Right ventricle myocardium superior (tissue), 1 donor: ENCODE measurements at regions not wholly inside any gene's neighbourhood (a gene's known extent, or its start where the extent isn't known, plus 50 kb on each side); places are given as distances from the start of the nearest gene placed in this dataset.

Experiments
- ATAC-seq: fragments of 200-7000 bp; cut with Tn5 transposase; one replicate; pipeline ENCODE4 v1.9.1; 2020; ENCODE audit warnings: mild to moderate bottlenecking; ENCODE audit not compliant: poor library complexity
- DNase-seq: peaks from one replicate; pipeline ENCODE4 v3.0.0-alpha.2; 2020
- intact Hi-C: fragments of 100-400 bp; cut with DNase I; formaldehyde crosslinking; loops from one replicate; pipeline ENCODE4 v1.11.2; 2022
- donor health status: DM: no; HTN: yes; CAD: no; lungs with severe emphysema.

- DNase-seq (no peak), ATAC-seq (peak; percentile 61)
Observed at GRCh38 chr3:193857996-193858395, 265.0 kb downstream of the OPA1 start.

DNA sequence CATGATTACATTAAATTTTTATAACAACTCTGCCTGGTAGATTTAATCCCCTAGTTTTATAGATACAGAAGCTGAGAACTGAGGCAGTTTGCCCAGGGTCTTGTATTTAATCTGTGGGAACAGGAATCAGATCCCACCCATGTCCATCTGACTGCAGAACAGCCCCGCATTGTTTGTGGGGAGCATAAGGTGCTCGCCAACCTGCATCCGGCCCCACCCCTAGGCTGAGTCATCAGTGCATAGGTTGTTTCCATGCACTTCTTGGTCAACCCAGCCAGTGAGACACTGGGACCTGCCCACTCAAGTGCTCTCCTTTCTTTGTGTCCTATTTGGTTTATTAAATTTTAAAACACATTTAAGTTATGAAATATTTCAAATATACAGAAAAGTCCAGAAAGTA is 266.2 kb downstream of the OPA1 start:
- ATAC-seq (no peak), DNase-seq (no peak)
- intact Hi-C loops = no loop called here

More at GRCh38 chr3:193857996-193858395, 265.0 kb downstream of the OPA1 start:
- intact Hi-C loops = no loop called here

DNA sequence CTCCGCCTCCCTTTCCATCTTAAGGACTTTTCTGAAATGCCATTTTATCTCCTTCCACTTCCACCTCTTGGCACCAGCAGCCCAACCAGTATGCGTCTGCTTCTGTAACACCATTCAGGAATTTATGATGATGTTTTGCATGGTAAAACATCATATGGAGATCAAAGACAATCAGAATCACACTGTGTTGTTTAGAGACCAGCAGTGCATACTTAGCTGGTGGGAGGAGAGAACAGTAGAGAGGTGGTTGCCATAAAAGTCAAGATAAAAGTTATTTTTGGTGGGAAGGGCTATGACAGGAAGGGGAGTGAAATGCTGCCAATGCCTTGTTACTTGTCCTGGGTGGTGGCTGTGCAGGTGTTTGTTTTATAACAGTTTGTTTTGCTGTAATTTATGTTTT is 268.0 kb downstream of the OPA1 start:
- DNase-seq (no peak), ATAC-seq (peak; percentile 69)

GRCh38 chr3:193862843-193863242 is 269.8 kb downstream of the OPA1 start:
- no peak for ATAC-seq
- no peak for DNase-seq
- intact Hi-C loops = no loop called here

More for the DNA sequence above, 268.0 kb downstream of the OPA1 start:
- intact Hi-C loops = no loop called here

DNA sequence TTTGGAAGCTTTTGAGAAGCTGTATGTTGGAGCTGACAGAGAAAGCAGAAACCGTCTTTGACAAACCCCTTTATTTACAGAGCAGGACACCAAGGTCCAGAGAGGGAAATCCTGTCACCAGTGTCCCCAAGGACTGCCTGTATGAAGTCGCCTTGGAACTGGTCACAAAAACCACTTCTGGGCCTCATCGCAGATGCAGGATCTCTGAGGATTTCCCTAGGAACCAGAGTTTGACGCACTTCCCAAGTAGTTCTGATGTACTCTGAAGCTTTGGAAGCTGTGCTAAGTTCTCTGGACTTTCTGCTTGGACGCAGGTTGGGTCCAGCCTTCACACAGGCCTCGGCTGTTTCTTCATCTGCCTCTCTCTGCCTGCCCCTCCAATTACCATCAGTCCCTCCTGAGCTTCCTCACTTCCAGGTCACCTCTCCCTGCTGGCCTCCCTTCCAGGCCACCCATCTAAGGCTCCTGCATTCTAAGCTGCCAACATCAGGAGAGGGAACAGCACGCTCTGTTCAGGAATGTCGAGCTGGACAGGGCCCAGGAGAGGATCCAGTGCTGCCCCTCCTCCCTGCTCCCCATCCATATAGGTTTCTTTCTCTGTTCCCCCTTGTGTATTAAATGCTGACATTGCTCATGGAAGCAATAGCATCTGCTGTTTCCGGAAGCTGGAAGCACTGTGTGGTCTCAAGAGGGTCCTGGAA is 270.8 kb downstream of the OPA1 start:
- DNase-seq (peak; percentile 66), ATAC-seq (peak; percentile 89)
- intact Hi-C loops = no loop called here

DNA sequence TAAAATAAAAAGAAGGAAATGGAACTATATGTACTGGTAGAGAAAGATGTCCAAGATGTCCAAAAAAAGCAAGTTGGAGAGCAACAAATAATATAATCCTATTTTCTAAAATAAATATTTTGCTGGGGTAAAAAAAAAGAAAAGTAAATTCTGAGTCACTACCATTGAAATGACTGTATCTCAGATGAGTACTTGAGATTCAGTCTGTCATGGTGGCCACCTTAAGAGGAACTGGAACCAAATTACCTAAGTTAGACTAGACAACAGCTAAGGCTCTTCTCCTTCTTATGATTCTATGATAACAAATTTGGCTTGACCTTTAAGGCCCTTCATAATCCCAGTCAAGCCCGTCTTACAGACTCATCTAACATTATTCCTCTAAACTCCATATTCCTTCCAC is 270.6 kb upstream of the HES1 start:
- DNase-seq (no peak), ATAC-seq (no peak)
- intact Hi-C loops = no loop called here

GRCh38 chr3:193865896-193866480 is 270.0 kb upstream of the HES1 start:
- DNase-seq = no peak
- no peak for ATAC-seq
- intact Hi-C loops = no loop called here

GRCh38 chr3:193868590-193868989 is 267.4 kb upstream of the HES1 start:
- ATAC-seq (no peak), DNase-seq (no peak)
- intact Hi-C loops = no loop called here

DNA sequence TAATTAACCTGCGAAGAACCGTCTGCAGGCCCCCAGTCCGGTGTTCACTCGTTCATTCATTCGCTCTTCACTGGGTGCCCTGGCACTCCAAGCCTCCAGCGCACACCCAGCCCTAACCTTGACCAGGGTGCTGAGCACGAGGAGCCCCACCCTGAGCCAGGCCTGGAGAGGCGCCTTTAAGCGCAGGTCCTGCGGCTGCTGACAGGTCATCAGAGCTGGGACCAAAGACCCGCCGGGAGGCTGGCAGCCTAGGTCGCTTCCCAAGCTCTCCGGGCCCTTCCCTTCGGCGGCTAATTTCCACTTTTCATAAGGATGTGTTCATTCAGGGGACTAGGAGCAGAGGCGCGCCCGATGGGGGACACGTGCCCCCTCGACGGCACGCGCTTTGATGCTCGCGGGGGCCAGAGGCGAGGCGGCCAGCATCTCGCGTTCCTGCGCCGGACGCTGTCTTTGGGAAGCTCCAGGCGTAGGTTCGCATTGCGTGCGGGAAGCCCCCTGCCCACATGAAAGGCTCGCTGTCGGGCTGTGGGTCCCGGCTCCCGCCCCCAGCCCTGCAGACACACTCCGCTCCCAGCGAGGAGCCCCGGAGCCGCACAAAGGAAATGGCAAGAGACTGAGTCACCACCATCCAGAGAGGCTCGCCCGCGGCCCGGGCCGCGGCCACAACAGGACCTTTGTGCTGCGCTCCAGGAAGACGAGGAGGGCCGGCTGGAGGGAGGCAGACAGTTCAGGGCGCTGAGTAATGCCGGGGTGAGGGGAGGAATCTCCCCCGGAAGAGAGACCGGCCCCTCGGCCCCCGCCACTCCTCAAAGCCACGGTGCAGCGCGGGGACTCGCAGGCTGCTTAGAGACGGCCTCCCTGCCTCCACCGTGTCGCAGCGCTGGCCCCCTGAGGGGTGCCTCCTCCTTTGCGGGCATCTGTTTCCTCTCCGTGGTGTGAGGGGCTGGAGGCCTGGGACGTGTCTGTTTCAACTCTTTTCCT is 266.4 kb upstream of the HES1 start:
- DNase-seq (peak; percentile 75), ATAC-seq (peak; percentile 66)
- intact Hi-C loops = no loop called here

- ATAC-seq (no peak), DNase-seq (no peak)
- intact Hi-C loops = no loop called here
Observed at GRCh38 chr3:193870376-193871219, 265.4 kb upstream of the HES1 start.

DNA sequence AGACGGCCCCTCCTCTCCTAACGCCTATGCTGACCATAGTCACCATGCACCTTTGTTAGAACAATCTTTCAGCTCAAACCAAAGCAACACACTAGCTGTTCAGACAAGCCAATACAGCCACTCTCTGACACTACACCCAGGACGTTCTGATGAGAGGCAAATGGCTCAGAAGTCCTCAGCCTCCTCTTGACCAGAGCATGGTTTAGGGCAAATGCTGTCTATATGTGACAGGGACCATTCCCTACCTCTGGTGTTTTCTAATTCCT is 264.8 kb upstream of the HES1 start:
- intact Hi-C loops = no loop called here
- no peak for DNase-seq

DNA sequence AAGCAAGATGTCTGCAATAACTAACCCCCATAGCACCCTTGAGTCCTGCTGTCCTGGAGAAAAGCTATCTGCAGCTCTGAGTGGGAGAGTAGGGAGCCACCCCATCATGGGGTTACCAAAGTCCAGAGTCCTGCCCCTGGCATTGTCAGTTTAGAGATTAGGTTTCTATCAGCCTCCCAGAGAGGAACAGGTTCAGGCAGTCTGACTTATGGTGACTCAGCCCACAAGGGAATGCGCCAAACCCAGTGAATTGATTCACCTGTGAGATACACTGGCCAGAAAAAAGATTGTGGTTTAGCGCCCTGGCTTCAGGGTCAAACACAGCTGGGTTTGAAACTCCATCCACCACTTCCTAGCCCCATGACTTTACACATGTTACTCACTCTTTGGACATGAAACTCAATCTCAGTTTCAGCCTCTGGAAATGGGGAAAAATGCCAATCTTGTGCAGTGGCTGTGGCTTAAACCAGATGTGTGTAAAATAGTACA is 263.6 kb upstream of the HES1 start:
- intact Hi-C loops = no loop called here
- DNase-seq (no peak), ATAC-seq (no peak)

More for the DNA sequence above, 264.8 kb upstream of the HES1 start:
- ATAC-seq = no peak

GRCh38 chr3:193873426-193874201 is 262.3 kb upstream of the HES1 start:
- ATAC-seq = no peak
- intact Hi-C loops = no loop called here
- DNase-seq = no peak

DNA sequence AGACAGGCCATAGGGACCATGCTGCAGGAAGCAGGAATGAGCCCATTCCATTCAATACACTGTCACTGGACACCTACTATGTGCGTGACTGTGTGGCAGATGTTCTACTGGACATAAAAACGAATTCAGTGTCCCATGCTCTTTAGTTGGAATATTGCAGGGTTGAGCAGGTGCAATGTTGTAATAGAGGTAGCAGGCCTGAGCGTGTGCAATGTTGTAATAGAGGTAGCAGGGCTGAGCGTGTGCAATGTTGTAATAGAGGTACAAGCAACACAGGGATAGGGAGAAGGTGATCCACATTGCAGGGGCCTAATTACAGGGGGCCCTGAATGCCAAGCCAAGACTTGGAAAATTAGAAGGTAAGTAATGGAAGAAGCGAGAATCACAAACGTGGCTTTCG is 261.4 kb upstream of the HES1 start:
- DNase-seq = no peak
- intact Hi-C loops = no loop called here
- no peak for ATAC-seq

DNA sequence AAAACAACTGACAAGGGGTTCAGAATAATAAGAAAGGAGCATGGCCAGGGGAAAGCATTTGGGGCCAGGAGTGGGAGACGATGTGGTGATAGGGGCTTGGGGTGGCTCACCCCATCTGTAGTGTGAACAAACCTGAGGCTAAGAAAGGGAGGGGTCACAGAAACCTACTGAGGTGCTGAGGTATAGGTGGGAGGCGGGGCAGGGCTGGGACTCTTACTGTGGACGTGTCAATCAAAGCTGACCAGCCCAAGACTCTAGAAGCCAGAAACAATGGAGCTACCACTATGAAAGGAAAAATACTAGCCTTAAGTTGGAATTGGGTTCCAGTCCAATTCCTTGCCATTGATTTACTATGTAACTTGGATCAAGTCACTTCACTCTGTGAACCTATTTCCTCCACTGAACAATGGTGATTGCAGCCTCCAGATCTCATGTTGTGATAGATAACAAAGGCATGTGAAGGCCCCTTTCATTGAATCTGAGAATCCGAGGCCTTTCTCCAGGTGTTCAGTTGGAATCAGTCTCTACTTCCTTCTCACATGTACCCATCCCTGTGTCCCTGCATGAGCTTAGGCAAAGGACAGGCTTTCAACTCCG is 260.9 kb upstream of the HES1 start:
- DNase-seq = no peak
- intact Hi-C loops = no loop called here
- ATAC-seq = no peak

DNA sequence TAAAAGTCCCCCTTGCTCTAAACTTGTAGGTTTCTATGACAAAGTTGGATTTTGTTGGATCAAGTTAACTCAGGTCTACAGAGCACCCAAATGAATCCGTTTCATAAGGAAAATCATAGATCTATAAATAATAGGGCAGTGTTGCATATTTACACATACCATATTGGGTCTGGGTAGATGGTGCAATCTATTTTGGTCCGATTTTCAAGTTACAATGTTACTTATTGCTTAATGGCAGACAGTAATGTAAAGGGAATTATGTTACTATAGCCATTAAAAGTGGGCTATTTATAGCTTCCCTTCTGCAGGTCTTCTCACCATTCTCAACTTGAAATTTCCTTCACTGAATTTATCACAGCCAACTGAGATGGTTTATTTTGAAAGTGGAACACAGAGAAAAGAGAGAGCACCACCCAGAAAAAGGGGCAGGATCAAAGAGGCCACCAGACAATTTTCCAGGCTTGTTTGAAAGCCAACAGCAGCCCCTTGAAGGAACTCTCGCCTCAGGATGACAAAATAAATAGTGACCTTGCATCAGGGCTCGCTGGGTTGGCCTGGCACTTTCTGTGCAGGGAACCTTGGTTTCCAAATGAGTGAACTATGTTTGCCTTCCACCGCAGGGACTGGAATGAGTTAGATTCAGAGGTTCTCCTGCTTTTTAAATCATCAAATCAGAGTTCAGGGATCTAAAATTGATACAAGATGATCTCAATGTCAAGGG is 260.2 kb upstream of the HES1 start:
- intact Hi-C loops = no loop called here
- DNase-seq (no peak), ATAC-seq (no peak)
